HUES64 (cell line): ENCODE measurements at regions not wholly inside any gene's neighbourhood (a gene's known extent, or its start where the extent isn't known, plus 50 kb on each side); places are given as distances from the start of the nearest gene placed in this dataset.

ENCODE experiments used
- H3K27ac ChIP-seq: 2 replicates; pipeline ENCODE4 v1.7.0; 2013; ENCODE audit warnings: low read depth, low read length, inconsistent platforms
- H3K27me3 ChIP-seq: 2 replicates; pipeline ENCODE4 v1.6.1; 2013; ENCODE audit warnings: mild to moderate bottlenecking, low read length; ENCODE audit not compliant: insufficient read depth
- H3K36me3 ChIP-seq: 2 replicates; pipeline ENCODE4 v1.6.1; 2013; ENCODE audit warnings: mild to moderate bottlenecking, low read length; ENCODE audit not compliant: insufficient read depth
- H3K4me1 ChIP-seq: 2 replicates; pipeline ENCODE4 v1.6.1; 2013; ENCODE audit warnings: mild to moderate bottlenecking, low read length, moderate library complexity; ENCODE audit not compliant: insufficient read depth
- H3K4me3 ChIP-seq: 2 replicates; pipeline ENCODE4 v1.5.1; 2013; ENCODE audit warnings: mild to moderate bottlenecking, low read length, moderate library complexity
- H3K9ac ChIP-seq: 2 replicates; pipeline ENCODE4 v1.6.1; 2013; ENCODE audit warnings: mild to moderate bottlenecking, low read depth, low read length
- H3K9me3 ChIP-seq: 2 replicates; pipeline ENCODE4 v1.6.1; 2013; ENCODE audit warnings: low read depth, low read length; ENCODE audit not compliant: insufficient read depth
- WGBS: fragments of 150-250, 120-280 bp; methylation state at CpG from one replicate; pipeline ENCODE4 v1.1.7; 2013; ENCODE audit warnings: missing lambda C conversion rate; 5-methylcytosine and 5-hydroxymethylcytosine counted together

DNA sequence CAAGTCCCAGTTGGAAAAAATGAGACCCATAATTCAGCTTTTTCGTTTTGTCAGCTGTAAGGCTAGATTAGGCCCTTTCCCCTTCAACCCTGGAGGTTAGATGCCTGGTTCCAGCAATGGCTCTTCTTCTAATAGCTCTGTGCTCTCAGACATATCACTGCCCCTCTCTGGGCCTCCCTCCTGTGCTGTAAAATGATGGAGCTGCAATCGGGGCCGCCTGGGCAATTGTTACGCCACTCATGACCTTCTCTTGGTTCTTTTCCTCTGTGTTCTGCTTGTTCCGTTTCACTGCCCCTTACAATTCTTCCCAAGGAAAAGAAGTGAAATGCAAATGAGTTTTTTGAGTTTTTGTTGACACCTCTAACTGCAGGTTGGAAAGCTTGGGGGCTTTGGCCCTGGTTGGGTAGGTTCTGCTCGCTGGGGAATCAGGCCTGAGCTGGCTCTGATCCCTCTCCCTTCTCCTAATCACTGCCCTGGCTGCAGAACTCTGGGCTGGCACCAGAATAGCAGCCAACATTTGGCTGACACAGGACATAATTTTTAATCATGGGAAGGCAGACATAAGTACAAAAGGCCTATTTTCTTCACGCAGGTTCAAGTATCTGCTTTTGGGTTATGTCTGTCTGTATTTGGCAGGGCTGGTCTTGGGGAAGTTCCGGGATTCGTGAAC, 110.9 kb downstream of the FOXD1 start:
- Histone ChIP-seq H3K4me1 (peaks cover 11% of the 10 kb centered on the region), H3K27ac (no peak overlapping the region), H3K9me3 (no peaks in the 10 kb centered on the region), H3K4me3 (no peak overlapping the region), H3K36me3 (no peaks in the 10 kb centered on the region), H3K9ac (no peak overlapping the region), H3K27me3 (0 out of 2 replicates have a peak, but pooled peaks cover 4% of the 10 kb centered on the region)
- 84% methylated on average over 9 of the region's 9 CpGs for WGBS

DNA sequence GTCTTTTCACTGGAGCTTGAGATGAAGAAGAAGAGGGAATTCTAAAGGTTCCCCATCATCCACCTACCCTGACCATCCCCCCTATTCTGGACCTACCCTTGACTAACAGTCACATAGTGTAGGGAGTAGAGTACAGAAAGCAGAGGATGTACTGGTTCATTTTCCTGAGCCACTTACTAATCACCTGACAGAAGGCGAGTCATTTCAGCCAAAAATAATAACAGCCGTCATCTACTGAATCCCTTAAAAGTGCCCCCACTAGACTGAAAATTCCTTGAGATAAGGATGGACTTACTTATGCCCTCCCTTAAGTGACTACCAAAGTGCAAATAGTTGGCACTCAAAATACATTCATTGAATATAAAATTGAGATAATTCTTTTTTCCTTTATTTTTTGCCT, 112.2 kb downstream of the FOXD1 start:
- WGBS = 100% methylated on average over 2 of the region's 2 CpGs
- Histone ChIP-seq H3K27me3 (0 out of 2 replicates have a peak, but pooled peaks cover 4% of the 10 kb centered on the region), H3K9me3 (peaks cover 8% of the 10 kb centered on the region; the same call in 1 of the 2 replicates), H3K4me3 (no peak overlapping the region), H3K4me1 (peaks cover 11% of the 10 kb centered on the region), H3K36me3 (no peaks in the 10 kb centered on the region), H3K27ac (no peak overlapping the region), H3K9ac (no peak overlapping the region)

DNA sequence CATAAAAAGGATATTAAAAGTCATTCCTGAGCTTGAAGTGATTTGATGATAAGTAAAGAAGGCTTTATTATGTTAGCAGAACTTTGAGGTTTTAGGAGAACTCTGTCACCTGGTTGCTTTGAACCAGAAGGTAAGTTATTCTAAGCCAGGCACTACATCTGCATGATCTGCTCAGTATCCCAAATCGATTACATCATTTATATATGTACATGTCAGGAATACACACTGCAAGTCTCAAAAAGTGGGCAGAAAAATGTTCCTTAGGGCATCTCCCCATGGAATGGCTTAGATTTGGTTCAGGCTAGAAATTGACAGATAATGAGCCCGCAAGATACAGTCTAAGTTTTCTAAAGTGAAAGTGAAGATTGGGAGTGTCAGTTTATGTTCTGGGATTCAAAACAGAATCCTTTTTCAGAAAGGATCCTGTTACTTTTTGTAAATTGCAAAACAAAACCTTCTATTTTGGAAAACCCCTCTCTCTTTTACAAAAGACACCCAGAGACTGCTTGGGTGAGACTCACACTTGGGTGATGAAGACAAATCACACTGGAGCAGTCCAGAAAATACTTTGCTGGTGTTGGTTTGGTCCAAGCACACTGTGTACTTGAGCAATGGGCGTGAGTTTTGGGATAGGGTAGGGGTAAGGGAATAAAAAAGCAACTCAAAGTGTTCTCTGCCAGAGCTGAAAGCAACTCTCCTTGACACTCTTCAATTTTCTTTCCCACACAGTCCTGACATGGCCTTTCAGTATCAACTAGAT, 114.5 kb downstream of the FOXD1 start:
- Histone ChIP-seq H3K27ac (no peak overlapping the region), H3K4me1 (peaks cover 11% of the 10 kb centered on the region), H3K9ac (no peak overlapping the region), H3K27me3 (no peaks in the 10 kb centered on the region), H3K9me3 (peaks cover 18% of the 10 kb centered on the region; the same call in 1 of the 2 replicates), H3K4me3 (no peak overlapping the region), H3K36me3 (no peaks in the 10 kb centered on the region)
- 87% methylated on average over 3 of the region's 3 CpGs for WGBS

DNA sequence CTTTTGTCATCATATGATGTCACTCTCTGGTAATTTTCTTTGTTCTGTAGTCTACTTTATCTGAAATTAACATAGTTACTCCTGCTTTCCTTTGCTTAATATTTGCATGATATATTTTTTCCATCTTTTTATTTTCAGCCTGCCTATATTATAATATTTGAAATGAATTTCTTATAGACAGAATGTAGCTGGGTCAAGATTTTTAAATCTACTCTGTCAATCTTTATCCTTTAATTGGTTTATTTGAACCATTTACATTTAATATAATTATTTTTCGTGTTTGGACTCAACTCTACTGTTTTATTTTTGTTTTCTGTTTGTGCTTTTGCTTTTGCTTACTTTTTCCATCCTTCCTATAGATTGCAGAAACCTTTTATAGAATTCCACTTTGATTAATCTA, 118.0 kb downstream of the FOXD1 start:
- Histone ChIP-seq H3K4me1 (no peaks in the 10 kb centered on the region), H3K27ac (no peak overlapping the region), H3K9ac (no peak overlapping the region), H3K27me3 (no peaks in the 10 kb centered on the region), H3K4me3 (no peak overlapping the region), H3K9me3 (peaks cover 18% of the 10 kb centered on the region; the same call in 1 of the 2 replicates), H3K36me3 (no peaks in the 10 kb centered on the region)
- WGBS = no CpG with 5 or more reads among the region's 1 CpG

DNA sequence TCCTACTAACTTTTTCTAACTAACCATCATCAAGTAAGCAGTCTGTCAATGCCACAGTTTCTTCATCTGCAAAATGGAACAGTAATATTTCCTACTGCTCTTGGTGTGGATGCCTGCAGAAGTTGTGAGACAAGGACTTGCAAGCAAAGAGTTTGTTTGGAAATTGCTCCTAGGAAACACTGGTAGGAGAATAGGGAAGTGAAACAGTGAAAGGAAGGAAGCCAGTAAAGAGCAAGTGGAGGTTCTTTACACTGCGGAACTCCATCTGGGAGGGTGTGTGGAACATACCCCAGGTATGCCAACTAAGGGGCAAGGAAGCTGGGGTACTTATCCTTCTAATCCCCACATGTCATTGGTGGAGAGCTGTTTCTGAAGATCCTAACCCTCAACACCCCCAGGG, 119.9 kb downstream of the FOXD1 start:
- no peaks in the 10 kb centered on the region for H3K36me3 ChIP-seq
- no peak overlapping the region for H3K4me3 ChIP-seq
- H3K27ac ChIP-seq = no peak overlapping the region
- H3K27me3 ChIP-seq = no peaks in the 10 kb centered on the region
- 0 out of 2 replicates have a peak, but pooled peaks cover 4% of the 10 kb centered on the region for H3K4me1 ChIP-seq
- H3K9me3 ChIP-seq = peaks cover 18% of the 10 kb centered on the region; the same call in 1 of the 2 replicates
- H3K9ac ChIP-seq = no peak overlapping the region
- 96% methylated on average over 1 of the region's 1 CpG for WGBS

DNA sequence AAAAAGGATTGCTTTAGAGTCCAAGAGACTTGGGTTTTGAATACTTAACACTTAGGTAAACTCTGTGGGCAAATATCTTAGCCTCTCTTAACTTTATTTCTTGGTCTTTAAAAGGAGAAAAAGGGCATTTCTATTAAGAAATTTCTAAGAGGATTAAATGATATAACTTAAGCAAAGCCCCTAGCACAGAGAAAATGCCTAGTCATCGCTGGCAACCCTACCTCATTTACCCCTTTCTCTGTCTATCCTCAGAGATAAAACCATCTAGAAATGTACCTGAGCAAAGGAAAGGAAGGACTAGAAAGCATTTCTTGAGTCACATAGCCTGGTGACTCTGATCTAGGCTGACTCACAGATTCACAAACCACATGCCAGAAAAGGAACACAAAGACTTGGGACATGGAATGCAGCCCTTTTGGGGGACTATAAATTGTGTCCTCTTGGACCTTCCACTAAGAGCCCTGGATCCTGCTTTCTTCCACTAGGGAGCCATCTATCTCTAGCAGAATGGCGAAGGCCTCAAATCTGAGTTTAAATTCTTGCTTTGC, 120.6 kb downstream of the FOXD1 start:
- 95% methylated on average over 2 of the region's 2 CpGs for WGBS
- no peaks in the 10 kb centered on the region for H3K27me3 ChIP-seq
- peaks cover 18% of the 10 kb centered on the region; the same call in 1 of the 2 replicates for H3K9me3 ChIP-seq
- no peaks in the 10 kb centered on the region for H3K36me3 ChIP-seq
- H3K27ac ChIP-seq = no peak overlapping the region
- H3K4me3 ChIP-seq = no peak overlapping the region
- no peak overlapping the region for H3K9ac ChIP-seq
- H3K4me1 ChIP-seq = peaks cover 4% of the 10 kb centered on the region; the same call in 1 of the 2 replicates

DNA sequence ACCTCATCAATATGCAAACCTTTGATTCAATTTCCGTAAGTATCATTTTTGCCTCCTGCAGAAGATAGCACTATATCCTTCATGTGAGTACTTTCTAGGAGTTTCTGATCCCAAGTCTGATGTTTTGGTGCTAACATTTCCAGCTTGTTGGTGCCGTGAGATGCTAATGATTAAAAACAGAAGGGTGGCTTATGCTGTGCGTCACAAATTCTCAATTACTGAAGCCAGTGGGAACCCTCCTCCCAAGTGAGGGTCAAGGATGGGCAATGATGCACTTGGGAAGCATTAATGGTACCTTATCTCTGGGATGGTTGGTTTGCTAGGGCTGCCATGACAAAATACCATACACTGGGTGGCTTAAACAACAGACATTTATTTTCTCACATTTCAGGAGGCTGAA, 123.0 kb downstream of the FOXD1 start:
- over 99% methylated on average over 3 of the region's 3 CpGs for WGBS
- Histone ChIP-seq H3K4me3 (no peak overlapping the region), H3K27me3 (no peaks in the 10 kb centered on the region), H3K4me1 (peaks cover 20% of the 10 kb centered on the region), H3K27ac (no peak overlapping the region), H3K9ac (no peak overlapping the region), H3K36me3 (no peaks in the 10 kb centered on the region), H3K9me3 (peaks cover 2% of the 10 kb centered on the region; the same call in 1 of the 2 replicates)

DNA sequence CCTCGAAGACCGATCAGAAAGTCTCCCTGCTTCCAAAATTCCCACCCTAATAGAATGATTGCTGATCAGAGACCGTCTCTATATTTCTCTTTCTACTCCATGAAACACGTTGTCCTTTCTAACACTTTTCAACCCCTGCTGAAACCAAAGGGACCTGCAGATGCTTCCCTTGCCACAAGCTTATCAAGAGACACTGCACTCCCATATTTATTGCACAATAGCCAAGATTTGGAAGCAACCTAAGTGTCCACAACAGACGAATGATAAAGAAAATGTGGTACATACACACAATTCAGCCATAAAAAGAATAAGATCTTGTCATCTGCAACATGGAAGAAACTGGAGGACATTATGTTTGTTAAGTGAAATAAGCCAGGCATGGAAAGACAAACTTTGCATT, 125.1 kb downstream of the FOXD1 start:
- peaks cover 20% of the 10 kb centered on the region for H3K4me1 ChIP-seq
- 95% methylated on average over 5 of the region's 5 CpGs for WGBS
- H3K9me3 ChIP-seq = no peaks in the 10 kb centered on the region
- no peak overlapping the region for H3K4me3 ChIP-seq
- no peaks in the 10 kb centered on the region for H3K27me3 ChIP-seq
- H3K27ac ChIP-seq = no peak overlapping the region
- H3K9ac ChIP-seq = no peak overlapping the region
- H3K36me3 ChIP-seq = no peaks in the 10 kb centered on the region

DNA sequence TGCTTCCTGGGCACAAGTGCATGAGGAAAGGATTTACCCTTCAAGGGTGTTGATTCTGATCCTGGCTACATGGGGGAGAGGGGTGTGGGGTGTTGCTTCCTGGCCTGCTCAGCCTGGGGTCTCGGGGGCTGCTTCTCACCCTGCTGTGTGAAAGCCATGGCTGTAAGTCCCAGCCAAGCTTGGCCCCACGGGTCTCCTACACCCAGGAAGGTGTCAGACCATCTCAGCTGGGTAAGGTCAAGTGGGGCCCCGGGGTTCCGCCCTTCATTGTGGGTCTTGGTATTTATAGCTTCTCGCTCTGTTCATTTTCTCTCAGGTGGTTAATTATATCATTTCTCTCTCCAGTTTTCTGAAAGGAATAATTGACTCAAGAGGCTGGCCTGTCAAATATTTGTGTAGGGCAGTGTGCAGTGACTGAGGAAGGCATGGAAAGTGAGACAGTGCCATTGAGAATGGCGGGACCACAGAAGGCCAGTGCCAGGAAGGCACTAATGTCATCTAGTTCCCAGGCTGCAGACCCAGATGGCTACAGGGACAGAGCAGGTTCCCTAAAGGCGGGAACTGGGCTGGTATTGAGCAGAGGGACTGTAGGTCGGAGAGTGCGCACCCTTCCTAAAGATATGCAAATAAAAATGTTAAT, 126.0 kb downstream of the FOXD1 start:
- 81% methylated on average over 7 of the region's 9 CpGs for WGBS
- Histone ChIP-seq H3K27me3 (no peaks in the 10 kb centered on the region), H3K9me3 (no peaks in the 10 kb centered on the region), H3K4me1 (peaks cover 20% of the 10 kb centered on the region), H3K4me3 (no peak overlapping the region), H3K36me3 (no peaks in the 10 kb centered on the region), H3K27ac (no peak overlapping the region; the same call in 1 of the 2 replicates), H3K9ac (no peak overlapping the region)

DNA sequence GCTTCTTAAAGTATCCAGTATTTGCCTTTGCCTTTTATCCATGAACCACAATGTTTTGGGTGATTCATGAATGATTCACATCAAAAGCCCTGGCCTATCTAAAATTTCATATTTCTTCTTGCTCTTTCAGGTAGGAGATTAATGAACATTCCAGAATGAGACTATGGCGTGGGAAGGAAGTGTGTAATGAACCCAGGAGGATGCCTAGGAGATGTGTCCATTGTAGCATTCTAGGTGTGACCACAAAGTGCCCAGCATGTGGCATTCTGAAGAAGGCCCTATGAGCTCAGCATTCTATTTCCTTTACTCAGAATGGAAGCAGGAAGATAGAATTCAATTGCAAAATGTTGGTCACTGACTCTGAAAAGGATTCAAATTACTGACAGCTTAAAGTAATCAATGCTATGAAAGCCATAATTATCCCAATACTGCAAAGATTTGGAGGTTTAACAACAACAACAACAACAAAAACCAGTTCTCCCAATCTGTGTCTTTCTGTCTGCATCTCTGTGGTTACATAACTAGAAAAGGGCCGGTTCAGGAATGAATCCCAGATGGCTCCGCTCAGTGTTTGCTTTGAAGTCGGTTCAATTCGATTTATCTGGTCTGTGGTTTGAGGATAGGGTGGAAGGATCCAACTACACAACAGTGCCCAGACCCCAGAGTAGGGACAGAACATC, 126.7 kb downstream of the FOXD1 start:
- Histone ChIP-seq H3K27ac (no peak overlapping the region), H3K4me1 (peaks cover 20% of the 10 kb centered on the region), H3K27me3 (no peaks in the 10 kb centered on the region), H3K36me3 (no peaks in the 10 kb centered on the region), H3K9me3 (no peaks in the 10 kb centered on the region), H3K9ac (no peak overlapping the region), H3K4me3 (no peak overlapping the region)
- WGBS = 48% methylated on average over 5 of the region's 5 CpGs
